ENCODE measurements at regions not wholly inside any gene's neighbourhood (a gene's known extent, or its start where the extent isn't known, plus 50 kb on each side); places are given as distances from the start of the nearest gene placed in this dataset.
"Not testable (repeated sequence)": the region's sequence is repeated elsewhere in the genome, so short reads cannot be mapped to it uniquely, and the experiment has no call there.

DNA sequence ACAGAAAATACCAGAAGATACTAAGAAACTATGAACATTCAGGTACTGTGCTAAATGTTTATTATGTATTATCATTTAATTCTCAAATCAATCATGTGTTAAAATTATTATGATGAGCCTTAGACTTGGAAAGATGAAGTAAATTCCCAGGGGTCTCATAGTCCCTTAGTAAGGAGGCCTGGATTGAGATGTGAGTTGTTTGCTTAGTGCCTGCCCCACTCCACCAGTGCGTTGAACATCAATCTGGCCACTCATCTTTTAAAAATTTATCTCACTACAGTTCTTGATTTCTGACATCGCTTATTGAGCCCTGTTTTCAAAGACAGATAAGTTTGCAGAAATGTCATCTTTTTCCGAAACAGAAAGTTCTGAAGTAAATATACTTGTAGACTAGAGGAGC lies 618.4 kb upstream of the SEMA3D start:
- H3K9me3 Mint-ChIP-seq (ENCODE audit: low read depth), result no peaks in the 10 kb centered on the region
- H3K27me3 Mint-ChIP-seq (ENCODE audit: low read depth), result no peaks in the 10 kb centered on the region
- H3K27ac Mint-ChIP-seq (ENCODE audit: unreplicated experiment), result no peak overlapping the region
- H3K4me3 Mint-ChIP-seq (ENCODE audit: unreplicated experiment), result no peak overlapping the region
- H3K4me1 Mint-ChIP-seq (ENCODE audit: low read depth), result no peaks in the 10 kb centered on the region
- no peak for DNase-seq (ENCODE audit: low spot score)
- TF ChIP-seq, protein P1, sequence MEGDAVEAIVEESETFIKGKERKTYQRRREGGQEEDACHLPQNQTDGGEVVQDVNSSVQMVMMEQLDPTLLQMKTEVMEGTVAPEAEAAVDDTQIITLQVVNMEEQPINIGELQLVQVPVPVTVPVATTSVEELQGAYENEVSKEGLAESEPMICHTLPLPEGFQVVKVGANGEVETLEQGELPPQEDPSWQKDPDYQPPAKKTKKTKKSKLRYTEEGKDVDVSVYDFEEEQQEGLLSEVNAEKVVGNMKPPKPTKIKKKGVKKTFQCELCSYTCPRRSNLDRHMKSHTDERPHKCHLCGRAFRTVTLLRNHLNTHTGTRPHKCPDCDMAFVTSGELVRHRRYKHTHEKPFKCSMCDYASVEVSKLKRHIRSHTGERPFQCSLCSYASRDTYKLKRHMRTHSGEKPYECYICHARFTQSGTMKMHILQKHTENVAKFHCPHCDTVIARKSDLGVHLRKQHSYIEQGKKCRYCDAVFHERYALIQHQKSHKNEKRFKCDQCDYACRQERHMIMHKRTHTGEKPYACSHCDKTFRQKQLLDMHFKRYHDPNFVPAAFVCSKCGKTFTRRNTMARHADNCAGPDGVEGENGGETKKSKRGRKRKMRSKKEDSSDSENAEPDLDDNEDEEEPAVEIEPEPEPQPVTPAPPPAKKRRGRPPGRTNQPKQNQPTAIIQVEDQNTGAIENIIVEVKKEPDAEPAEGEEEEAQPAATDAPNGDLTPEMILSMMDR (IDR thresholded peaks at IDR 0.05), result no peak
- no peaks in the 10 kb centered on the region for H3K36me3 Mint-ChIP-seq (ENCODE audit: low read depth)

DNA sequence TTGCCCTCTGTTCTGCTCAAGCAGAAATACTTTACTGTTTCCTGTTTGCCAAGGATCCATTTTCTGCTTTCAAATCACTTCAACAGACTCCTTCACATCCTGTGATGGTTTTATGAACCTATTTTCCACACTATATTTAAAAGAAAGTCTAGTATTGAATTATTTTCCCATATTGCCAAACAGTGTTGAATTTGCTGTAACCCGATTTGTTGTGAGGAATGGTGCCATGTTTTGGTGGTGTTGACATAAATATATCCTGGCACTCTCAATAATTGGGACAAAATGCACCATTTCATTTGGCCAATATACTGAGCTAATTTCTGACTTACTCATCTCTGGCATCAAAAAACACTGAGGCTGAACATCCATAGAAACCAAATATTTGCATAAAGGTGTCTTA lies 615.4 kb upstream of the SEMA3D start:
- no peaks in the 10 kb centered on the region for H3K36me3 Mint-ChIP-seq (ENCODE audit: low read depth)
- H3K9me3 Mint-ChIP-seq (ENCODE audit: low read depth), result peaks cover 3% of the 10 kb centered on the region
- no peak overlapping the region for H3K27ac Mint-ChIP-seq (ENCODE audit: unreplicated experiment)
- H3K4me1 Mint-ChIP-seq (ENCODE audit: low read depth), result no peaks in the 10 kb centered on the region
- DNase-seq (ENCODE audit: low spot score), result no peak
- TF ChIP-seq, protein P1 (IDR thresholded peaks at IDR 0.05), result no peak
- no peak overlapping the region for H3K4me3 Mint-ChIP-seq (ENCODE audit: unreplicated experiment)
- H3K27me3 Mint-ChIP-seq (ENCODE audit: low read depth), result no peaks in the 10 kb centered on the region

DNA sequence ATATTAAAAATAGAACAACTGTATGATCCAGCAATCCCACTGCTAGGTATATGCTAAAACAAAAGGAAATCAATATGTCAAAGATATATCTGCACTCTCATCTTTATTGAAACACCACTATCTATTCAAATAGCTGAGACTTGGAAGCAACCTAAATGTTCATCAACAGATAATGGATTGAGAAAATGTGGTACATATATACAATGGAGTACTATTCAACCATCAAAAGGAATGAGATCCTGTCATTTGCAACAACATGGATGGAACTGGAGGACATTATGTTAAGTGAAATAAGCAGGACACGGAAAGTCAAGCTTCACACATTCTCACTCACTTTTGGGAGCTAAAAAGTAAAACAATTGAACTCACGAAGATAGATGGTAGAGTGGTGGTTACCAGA lies 610.1 kb upstream of the SEMA3D start:
- no peaks in the 10 kb centered on the region for H3K27me3 Mint-ChIP-seq (ENCODE audit: low read depth)
- no peak for DNase-seq (ENCODE audit: low spot score)
- no peaks in the 10 kb centered on the region for H3K4me1 Mint-ChIP-seq (ENCODE audit: low read depth)
- TF ChIP-seq, protein P1 (IDR thresholded peaks at IDR 0.05), result no peak
- H3K27ac Mint-ChIP-seq (ENCODE audit: unreplicated experiment), result no peak overlapping the region
- peaks cover 1% of the 10 kb centered on the region for H3K36me3 Mint-ChIP-seq (ENCODE audit: low read depth)
- H3K4me3 Mint-ChIP-seq (ENCODE audit: unreplicated experiment), result no peak overlapping the region
- peaks cover 21% of the 10 kb centered on the region for H3K9me3 Mint-ChIP-seq (ENCODE audit: low read depth)

DNA sequence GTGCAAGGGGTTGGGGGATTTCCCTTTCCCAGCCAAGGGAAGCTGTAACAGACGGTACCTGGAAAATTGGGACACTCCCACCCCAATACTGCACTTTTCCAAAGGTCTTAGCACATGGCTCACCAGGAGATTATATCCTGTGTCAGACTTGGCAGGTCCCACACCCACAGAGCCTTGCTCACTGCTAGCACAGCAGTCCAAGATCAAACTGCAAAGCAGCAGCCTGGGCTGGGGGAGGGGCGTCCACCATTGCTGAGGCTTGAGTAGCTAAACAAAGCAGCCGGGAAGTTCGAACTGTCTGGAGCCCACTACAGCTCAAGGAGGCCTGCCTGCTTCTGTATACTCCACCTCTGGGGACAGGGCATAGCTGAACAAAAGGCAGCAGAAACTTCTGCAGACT lies 604.2 kb upstream of the SEMA3D start:
- H3K36me3 Mint-ChIP-seq (ENCODE audit: low read depth); H3K27me3 Mint-ChIP-seq (ENCODE audit: low read depth); H3K4me3 Mint-ChIP-seq (ENCODE audit: unreplicated experiment); DNase-seq (ENCODE audit: low spot score); H3K4me1 Mint-ChIP-seq (ENCODE audit: low read depth); H3K27ac Mint-ChIP-seq (ENCODE audit: unreplicated experiment): not testable (repeated sequence)
- H3K9me3 Mint-ChIP-seq (ENCODE audit: low read depth), result peaks cover 15% of the 10 kb centered on the region

DNA sequence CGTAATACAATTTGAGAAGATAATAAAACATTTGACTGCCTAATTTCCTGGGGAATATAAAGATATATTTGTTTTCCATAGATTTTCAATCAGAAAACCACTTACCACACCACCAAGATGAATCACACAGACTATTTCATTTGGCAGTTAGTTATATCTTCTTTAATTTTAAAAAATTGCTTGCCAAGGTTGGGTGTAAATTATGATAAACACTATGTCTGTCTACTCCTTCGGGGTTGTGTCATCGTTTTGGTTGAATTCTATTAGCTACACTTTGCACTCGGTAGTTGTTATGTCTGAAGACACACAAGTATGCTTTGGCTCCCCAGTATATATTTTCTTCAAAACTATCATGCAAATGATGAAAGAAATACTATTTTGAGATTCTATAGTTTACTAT lies 594.8 kb upstream of the SEMA3D start:
- DNase-seq (ENCODE audit: low spot score), result no peak
- Mint-ChIP-seq H3K36me3 (ENCODE audit: low read depth) (peaks cover 2% of the 10 kb centered on the region), H3K9me3 (ENCODE audit: low read depth) (peaks cover 17% of the 10 kb centered on the region), H3K4me3 (ENCODE audit: unreplicated experiment) (no peak overlapping the region), H3K4me1 (ENCODE audit: low read depth) (no peaks in the 10 kb centered on the region), H3K27me3 (ENCODE audit: low read depth) (no peaks in the 10 kb centered on the region), H3K27ac (ENCODE audit: unreplicated experiment) (no peak overlapping the region)
- TF ChIP-seq, protein P1 (IDR thresholded peaks at IDR 0.05), result no peak

DNA sequence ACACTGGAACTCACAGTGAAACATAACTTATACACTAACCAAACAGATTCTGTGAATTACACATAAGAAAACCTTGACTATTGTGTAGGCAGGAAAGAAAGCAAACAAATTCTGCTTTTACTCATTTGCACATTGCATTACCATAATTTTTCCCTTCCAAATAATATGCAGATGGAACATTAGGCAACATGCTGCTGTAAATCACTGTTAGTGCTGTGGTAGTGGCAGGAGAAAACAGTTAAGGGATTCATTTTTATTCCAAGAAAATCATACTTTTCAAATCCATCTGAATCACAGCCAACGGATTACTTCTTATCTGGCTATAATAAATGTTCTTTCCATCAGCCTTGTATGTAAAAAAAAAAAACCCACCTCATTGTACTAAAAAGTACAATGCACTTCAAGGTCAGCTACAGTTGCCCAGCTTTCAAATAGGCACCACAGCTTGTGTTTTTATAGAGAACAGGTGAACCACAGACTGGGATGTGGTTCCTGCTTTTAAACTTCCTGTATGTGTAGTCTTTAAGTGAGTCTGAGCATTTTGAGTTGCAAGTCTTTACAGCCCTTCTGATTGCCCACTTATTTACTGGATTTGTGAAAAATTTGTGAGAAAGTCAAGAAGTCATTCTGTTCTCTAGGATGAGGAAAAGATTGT lies 590.0 kb upstream of the SEMA3D start:
- H3K9me3 Mint-ChIP-seq (ENCODE audit: low read depth), result no peaks in the 10 kb centered on the region
- H3K27ac Mint-ChIP-seq (ENCODE audit: unreplicated experiment), result no peak overlapping the region
- H3K36me3 Mint-ChIP-seq (ENCODE audit: low read depth), result no peaks in the 10 kb centered on the region
- H3K27me3 Mint-ChIP-seq (ENCODE audit: low read depth), result no peaks in the 10 kb centered on the region
- no peak overlapping the region for H3K4me3 Mint-ChIP-seq (ENCODE audit: unreplicated experiment)
- TF ChIP-seq, protein P1 (IDR thresholded peaks at IDR 0.05), result no peak
- H3K4me1 Mint-ChIP-seq (ENCODE audit: low read depth), result peaks cover 13% of the 10 kb centered on the region
- no peak for DNase-seq (ENCODE audit: low spot score)
